Astrocyte of the hippocampus (primary cell): ENCODE measurements at regions not wholly inside any gene's neighbourhood (a gene's known extent, or its start where the extent isn't known, plus 50 kb on each side); places are given as distances from the start of the nearest gene placed in this dataset.

Experiments used
- DNase-seq: peaks from one replicate; pipeline ENCODE4 v3.0.0; 2011; ENCODE audit warnings: low read depth, low spot score

DNA sequence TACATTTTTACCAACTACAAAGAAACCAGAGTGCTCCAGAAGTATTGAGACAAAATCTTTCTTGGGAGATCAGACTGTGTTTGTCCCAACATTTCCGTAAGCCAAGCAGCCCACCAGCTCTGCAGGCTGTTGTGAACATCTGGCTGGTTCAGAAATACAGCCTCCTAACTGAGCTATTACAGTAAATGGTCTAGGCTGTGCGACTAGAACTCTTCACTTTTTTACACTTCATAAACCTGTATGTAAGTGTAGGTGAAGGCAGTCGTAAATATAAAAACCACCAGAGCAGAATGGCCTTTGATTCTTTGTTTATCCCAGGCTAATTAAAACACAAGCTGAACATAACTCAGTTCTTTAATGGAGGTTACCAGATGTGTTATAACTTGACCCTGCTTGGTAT, 235.3 kb downstream of the ARRDC4 start:
- DNase-seq, result no peak

DNA sequence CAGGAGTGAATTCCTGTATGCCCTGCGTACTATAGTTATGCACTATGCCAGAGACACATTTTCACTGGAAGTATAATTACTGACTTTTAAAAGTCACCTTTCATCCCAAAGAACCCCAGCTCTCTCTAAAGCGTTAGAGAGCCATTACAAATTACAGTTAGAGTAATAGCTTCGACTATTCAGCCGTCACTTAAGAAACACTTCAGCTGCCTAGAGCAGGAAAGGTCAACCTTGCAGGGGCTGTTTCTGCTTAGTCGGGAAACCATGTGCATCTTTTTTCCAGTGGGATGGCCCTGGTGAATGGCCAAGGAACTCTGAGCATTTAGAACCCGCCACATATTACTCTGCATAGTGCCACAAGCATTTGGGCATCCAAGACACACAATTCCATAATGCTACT, 235.9 kb downstream of the ARRDC4 start:
- DNase-seq, result no peak

DNA sequence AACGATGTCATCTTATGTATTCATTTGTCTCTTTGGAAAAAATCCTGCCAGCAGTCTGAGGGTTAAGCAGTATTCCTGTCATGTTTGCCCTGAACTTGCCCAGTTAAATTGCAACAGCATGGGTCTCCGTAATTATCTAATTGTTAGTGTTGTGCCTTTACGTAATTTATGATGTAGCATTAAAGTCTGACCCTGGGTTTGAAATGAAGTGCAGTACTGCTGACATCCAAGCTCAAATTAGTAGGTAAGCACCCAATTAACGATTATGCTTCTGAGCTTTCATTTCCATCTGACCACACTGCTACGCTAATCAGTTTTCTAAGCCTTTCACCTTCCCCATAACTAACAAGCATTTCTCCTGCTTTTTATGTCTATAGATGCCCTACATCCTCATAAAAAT, 241.8 kb downstream of the ARRDC4 start:
- no peak for DNase-seq

DNA sequence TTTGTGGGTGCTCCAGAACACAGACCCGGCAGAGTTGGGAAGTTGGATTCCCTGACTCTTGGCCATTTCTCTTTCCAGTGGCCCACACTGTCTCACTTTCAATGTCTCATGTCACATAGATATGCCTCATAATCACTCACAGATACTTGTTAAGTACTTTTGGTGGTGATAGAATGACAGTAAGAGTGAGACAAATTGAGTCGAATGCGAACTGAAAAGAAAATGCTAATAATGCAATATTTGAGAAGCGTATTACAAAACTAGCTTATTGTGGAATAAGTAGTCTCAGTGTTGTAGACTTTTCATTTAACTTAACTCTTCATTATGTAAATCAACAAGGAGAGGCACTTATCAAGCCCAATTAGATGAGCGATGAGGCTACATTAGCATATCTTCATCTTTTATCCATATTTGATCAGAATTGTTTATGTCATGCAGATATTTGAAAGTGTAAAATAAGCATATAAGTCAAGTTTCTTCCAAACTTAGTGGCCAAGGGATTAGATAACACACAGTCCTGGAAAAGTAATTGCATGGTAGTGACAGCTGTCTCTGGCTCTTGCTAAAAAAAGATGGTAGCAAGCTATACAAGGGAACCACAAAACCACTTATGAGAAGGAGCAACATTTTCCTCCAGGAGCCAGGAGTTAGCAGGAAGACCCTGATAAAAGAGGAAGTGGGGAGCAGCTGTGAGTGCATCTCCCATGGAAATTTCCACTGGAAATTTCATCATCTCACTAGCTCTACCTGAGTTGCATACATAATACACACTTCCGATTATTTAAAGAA, 243.6 kb downstream of the ARRDC4 start:
- DNase-seq, result no peak

DNA sequence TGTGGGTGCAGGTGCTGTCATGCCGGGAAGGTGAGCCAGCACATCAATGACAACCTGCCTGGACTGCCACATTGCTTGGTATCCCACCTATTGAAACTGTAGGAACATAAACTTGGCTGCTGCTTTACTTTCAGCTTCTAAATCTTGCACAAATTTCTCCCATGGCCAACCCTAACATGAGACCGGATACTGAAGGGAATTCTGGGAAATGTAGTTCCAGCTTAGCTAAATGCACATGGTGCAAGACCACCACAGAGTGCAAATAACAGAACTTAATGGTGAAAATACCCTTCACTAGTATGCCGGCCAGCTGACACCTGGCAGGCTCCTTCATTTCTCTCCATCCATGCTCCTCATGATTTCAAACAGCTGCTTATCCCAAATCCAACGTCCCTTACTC, 247.4 kb downstream of the ARRDC4 start:
- DNase-seq, result no peak

DNA sequence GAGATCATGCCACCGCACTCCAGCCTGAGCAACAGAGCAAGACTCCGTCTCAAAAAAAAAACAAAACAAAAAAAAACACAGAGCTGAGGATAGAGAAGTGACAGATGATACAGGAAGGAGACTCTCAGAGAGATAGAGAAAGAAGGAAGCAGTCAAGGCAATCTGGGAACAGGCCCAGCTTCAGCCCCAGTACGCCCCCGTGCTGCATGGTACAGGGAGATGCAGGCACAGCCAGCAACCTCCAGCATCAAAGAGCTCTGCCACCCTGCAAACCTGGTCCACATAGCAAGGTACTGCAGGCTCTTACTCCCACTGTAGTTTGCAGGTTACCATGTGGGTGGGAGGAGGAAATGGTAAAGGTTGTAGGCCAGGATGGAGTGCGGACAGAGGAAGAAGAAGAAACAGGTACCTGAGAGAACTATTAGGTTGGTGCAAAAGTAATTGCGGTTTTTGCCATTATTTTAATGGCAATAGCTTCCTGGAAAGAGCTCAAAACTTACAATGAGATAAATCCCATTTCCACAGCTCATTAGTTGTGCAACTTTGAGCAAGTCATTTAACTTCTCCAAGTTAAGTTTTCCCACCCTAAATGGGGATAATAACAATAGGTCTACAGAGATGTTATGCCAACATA, 253.0 kb downstream of the ARRDC4 start:
- no peak for DNase-seq

DNA sequence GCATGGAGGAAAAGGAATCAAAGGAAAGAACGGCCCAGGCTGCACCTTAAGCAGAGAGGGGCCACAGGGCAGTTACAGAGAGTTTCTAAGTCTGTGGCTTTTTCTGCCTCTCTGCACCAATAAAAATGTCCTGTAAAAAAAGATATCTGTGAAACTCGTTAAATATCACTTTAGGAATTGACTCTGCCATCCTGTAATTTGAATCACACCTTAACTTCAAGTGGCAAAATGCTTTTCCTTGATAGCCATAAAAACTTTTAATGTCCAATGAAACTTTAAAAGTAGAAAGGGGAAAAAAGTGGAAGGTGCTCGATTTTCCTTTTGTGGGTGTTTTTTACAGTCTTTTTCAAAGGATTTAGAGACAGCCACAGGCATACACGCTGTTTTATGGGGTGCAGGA, 255.7 kb downstream of the ARRDC4 start:
- DNase-seq, result no peak

DNA sequence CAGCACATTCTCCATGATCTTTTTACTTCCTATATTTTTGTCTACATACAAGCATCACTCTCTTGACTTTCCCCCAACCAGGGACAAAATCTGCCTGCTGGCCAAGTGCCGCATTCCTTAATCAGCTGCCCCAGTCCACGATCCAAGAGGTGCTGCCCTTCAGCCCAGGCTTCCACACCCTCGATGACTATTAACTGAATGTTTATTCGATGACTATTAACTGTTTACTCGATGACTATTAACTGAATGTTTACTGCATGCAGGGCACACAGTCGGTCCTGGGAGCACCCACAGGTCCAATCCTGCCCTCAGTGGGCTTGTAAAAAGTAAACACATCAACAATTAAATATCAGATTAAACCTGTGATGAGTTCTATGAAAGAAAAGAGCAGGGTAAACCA, 256.9 kb downstream of the ARRDC4 start:
- DNase-seq, result no peak

DNA sequence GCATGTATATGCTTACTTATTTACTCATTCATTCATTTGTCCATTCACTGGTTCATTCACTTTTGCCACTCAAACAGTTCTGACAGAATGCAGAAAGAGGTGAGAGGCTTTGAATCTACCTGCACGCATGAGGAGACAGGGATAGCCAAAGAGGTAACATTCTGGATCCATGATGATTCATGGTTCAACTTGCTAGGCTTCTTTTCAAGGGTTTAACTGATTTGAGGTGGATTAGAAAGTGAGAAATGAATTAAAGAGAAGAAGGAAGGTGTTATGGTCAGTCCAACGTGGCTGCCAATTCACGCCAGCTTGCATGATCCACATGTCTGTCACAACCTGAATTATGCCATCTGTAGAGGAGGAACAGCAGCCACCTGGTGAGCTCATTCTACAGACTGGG, 260.6 kb downstream of the ARRDC4 start:
- DNase-seq, result no peak

DNA sequence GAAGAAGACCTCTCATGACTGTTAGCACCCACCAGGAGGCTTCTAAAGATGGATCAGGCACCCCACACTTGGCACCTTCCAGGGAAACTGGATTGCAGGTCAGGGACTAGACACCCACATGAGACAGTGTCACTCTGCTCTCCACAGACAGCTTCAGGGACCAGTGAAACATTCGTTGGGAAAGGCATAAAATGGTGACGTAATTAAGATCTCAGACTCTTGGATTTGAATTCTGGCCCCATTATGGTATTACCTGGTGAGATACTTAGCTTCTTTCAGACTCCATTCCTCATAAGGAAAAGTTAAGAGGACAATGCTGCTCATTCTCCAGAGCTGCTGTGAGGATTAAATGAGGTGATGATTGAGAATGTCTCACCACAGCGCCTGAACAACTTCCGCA, 261.1 kb downstream of the ARRDC4 start:
- no peak for DNase-seq

DNA sequence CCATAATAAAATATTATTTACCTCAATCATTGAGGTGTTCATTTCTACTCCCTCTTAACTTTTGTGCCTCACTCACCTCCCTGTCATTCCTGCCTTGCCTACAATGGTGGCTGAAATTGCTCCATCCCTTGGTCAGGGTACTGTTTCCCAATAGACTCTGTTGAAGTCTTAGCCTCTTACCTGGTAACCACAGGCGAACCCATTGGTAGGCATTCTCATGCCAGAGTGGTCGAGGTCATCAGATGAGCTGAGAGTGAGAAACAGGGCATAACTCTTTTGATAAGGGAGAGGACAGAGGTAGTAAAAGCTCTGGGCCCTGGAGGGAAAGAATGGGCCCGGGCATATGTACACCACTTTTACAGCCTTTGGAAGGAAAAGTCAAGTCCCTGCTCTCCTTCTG, 265.6 kb downstream of the ARRDC4 start:
- DNase-seq, result no peak

DNA sequence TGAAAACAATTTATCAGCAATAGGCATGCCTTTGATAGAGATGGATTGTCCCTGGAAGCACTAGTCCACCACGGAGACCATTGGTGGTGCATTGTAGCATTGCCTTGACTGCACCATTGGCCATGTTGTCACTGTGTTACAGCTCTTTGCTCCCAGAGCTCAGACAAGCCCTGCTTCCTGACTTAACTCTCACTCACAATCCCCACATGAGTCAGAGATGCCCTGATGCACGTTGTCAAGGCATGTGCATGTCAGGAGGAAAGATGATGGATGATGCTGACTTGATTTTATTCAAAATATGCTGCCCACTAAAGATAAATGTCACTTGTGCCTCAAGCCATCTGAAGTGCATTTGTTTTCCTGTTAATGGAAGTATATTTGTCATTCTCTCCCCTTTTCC, 266.1 kb downstream of the ARRDC4 start:
- no peak for DNase-seq

DNA sequence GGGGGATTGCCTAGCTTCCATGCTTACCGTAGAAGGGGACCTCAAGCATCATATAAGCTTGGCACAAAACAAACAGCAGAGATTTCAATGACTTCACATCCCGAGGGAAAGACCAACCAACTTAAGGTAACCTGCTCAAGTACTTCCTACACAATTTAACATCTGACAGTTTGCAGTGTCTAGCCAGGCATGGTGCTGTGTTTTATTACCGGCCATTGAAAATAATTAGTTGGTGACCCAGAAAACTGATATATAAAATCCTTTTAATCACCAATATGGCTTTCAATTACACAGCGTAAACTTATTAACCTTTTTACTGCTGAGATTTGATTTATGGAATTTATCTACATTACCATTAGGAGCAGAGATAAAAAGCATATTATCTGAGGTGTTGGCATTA, 268.3 kb downstream of the ARRDC4 start:
- no peak for DNase-seq

DNA sequence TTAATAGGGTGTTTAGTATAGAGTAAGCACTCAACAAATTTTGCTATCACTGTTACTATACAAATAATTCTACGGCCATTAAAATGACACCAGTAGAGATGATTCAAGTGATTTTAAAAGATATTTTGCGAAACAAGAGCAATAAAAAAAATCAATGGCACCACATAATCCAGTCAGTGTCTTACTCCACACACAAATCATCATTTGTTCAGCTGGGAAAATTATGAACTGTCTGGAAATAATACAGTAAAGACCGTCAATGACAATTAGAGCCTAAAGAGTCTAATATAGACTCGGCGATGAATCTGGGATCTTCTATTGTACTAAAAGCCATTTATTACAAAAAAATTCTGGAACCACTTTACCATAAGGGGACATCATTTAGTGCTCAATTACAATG, 270.5 kb downstream of the ARRDC4 start:
- DNase-seq, result no peak

DNA sequence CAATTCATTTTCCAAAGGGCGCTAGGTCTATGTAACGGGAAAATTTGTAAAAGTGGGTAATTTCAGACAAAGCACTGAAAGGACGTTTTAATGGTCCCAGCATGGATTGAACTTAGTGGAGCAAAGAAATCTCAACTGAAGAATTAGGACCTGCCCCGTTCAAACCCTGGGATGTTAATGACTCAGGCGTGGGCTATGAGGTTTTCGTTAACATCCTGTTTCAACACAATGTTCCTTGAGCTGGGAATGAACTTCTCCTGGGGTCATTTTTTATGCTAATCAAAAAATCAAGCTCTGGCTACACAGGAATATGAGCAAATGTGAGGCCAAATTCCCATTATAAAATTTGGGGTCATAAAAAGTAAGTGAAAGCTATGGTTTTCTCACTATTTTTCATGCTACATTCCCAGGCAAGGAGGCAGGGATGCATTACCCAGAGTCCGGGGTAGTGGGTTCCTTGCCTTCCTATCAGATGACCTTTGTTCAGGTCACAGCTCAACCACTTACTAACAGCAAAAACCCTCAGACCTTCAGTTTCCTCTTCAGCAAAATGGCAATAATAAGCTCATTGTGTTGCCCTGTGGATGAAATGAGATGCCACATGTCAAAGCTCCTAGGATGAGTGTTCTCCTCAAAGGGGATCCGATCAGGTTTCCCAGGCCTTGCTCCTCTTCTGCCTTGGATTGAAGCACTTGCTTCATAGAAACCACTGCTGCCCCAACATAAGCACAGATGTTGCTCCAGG, 271.4 kb downstream of the ARRDC4 start:
- DNase-seq, result peak; percentile 1

DNA sequence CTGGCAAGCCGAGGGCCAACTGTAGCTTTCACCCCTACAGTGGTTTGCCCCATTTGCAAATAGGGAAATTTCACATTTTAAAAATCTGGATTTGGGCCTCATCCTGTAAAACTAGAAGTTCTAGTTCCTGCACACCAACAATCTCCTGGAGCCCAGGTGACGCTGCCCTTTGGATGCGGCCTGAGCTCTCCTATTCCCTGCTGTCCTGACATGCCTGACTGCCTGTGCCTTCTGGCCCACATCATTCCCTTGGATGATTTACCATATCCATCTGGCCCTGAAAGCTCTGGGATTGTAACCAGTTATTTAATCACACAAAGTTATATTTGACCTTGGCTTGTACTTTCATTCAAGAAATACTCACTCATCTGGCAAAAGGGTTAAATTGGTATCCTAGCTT, 272.3 kb downstream of the ARRDC4 start:
- no peak for DNase-seq

DNA sequence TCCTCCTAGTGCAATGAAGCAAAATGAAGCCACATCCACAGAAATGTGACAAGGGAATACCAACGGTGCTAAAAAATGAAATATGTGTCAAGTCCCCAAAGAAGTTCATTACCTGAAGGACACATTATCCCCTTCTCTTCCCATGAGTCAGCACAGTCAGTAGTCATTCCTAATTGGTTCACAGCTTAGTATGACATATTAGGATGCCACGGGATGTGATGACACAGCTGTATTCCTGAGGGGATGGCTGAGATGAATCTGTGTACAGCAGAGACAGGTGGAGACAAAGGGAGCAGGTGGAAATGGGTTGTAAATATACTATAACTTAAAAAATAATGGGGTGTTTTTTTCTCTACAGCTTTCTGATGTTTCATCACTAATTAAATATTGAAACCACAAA, 273.4 kb downstream of the ARRDC4 start:
- DNase-seq, result no peak

DNA sequence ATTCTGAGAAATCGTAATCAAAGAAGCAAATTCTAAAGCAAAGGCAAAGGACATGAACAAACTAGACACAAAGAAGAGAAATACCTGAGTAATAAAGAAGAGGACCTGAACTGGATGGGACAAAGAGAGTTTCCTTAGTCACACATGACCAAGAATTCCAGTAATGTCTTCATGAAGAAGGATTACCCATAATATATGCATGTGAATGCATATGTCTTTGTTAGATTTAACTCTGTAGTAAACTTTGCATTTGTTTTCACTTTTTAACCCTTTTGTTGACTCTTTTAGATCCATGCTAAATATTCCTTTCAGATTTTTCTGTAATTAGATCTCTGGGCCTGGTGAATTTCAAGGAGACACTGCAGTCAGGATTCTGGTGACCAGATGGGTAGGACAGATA, 279.8 kb downstream of the ARRDC4 start:
- DNase-seq, result no peak

DNA sequence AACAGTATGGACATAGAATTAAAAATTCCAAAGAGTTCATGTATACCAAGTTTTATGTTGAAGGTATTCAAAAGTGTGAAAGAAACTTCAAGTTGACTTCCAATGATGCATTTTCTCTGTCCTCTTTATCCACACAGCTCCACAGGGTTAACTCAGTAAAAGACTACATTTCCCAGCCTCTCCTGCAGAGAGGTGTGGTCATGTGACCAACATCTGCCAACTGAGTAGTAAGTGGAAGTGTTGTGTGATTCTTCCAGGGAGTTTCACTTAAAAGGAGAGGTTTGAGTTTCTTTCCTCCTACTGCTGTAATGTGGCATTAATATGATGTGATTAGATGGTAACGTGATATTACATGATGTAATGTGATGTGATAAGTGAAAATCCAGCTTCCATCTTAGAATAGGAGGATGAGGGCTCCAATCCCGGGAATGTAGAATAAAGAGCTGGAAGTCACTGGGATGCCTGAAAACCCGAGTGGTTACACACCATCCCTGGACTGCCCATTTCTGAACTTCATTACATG, 280.6 kb downstream of the ARRDC4 start:
- DNase-seq, result no peak

DNA sequence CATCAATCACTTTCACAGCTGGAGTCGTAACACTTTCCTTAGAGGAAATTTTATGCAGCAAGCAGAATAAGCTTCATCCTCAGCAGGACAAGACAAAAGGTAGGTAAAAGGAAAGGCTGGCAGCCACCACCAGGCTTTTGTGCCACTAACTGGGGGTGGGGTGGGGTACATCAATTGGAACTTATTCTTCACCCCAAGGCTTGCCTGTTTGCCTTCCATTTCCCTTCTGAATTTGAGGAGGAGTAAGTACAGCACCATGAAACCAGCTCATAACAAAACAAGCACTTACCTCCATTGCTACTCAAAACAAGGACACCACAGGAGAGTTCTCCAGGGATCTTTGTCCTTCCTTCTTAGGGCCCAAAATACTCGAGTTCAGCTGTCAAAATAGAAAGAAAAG, 296.8 kb downstream of the ARRDC4 start:
- DNase-seq, result no peak

DNA sequence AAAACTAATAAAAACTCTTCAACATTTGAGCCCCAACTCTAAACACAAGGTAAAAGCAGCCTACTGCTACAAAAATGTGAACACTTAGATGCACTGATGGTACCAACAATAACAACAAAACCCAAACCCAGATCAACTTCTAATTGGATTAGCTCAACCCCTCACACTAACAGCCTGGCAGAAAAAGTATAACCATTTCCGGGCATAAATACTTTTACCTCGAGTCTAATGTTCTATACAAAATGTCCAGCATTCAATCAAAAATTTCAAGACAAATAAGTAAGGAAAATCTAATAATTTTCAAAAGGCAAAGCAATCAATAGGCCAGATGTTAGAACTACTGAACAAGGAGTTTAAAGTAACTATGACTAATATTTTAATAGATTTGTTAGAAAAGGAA, 303.3 kb downstream of the ARRDC4 start:
- DNase-seq, result no peak

DNA sequence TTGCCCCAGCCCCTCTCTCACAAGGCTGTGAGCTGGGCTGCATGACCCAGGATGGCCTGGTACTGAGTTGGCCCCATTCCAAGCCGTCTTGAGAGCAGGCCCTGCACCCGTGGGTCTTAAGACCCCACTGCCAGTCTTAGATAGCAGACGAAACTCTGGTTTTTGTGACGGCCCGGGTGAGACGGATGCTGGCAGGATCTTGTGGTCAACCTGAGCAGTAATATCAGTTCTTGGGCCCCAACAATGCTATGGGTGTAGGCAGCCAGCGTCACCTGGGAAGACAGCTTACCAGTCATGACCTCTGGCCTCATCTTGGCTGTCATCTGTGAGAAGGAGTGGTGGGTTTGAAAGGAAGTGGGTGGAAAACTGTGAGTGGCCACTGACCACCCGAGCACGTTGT, 305.8 kb downstream of the ARRDC4 start:
- DNase-seq, result no peak

DNA sequence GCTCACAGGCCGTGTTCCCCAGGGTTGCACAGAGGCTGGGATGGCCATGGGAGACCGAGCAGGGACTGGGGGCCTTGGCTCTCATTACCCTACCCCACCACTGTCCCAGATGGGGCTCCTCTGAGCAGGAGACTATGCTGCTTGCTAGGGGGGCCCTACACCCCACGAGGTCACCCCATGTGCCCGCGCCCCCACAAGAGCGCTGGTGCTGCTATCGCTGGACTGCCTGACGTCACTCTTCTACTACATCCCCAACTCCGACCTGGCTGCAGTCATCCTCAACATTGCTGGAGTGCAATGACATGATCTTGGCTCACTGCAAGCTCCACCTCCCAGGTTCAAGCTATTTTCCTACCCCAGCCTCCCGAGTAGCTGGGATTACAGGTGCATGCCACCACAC, 307.7 kb downstream of the ARRDC4 start:
- no peak for DNase-seq
